ENCODE measurements at regions not wholly inside any gene's neighbourhood (a gene's known extent, or its start where the extent isn't known, plus 50 kb on each side); places are given as distances from the start of the nearest gene placed in this dataset.
"Not testable (repeated sequence)": the region's sequence is repeated elsewhere in the genome, so short reads cannot be mapped to it uniquely, and the experiment has no call there.

- Mint-ChIP-seq H3K36me3 (ENCODE audit: low read depth) (no peaks in the 10 kb centered on the region), H3K27ac (no peak overlapping the region), H3K4me1 (ENCODE audit: low read depth) (no peaks in the 10 kb centered on the region), H3K9me3 (no peaks in the 10 kb centered on the region), H3K4me3 (no peak overlapping the region), H3K27me3 (ENCODE audit: low read depth) (no peaks in the 10 kb centered on the region)
Measured at GRCh38 chr4:147194114-147194513, 248.4 kb upstream of the TTC29 start.

- H3K4me3 Mint-ChIP-seq = no peak overlapping the region
- H3K4me1 Mint-ChIP-seq (ENCODE audit: low read depth) = no peaks in the 10 kb centered on the region
- H3K27me3 Mint-ChIP-seq (ENCODE audit: low read depth) = no peaks in the 10 kb centered on the region
- H3K36me3 Mint-ChIP-seq (ENCODE audit: low read depth) = no peaks in the 10 kb centered on the region
- no peaks in the 10 kb centered on the region for H3K9me3 Mint-ChIP-seq
- no peak overlapping the region for H3K27ac Mint-ChIP-seq
Measured at GRCh38 chr4:147194604-147195003, 248.9 kb upstream of the TTC29 start.

GRCh38 chr4:147195386-147195785, 249.7 kb upstream of the TTC29 start:
- Mint-ChIP-seq H3K27ac (no peak overlapping the region), H3K9me3 (no peaks in the 10 kb centered on the region), H3K4me1 (ENCODE audit: low read depth) (no peaks in the 10 kb centered on the region), H3K27me3 (ENCODE audit: low read depth) (no peaks in the 10 kb centered on the region), H3K4me3 (no peak overlapping the region), H3K36me3 (ENCODE audit: low read depth) (no peaks in the 10 kb centered on the region)

- Mint-ChIP-seq H3K9me3 (no peaks in the 10 kb centered on the region), H3K4me1 (ENCODE audit: low read depth) (no peaks in the 10 kb centered on the region), H3K27me3 (ENCODE audit: low read depth) (no peaks in the 10 kb centered on the region), H3K4me3 (no peak overlapping the region), H3K27ac (no peak overlapping the region), H3K36me3 (ENCODE audit: low read depth) (no peaks in the 10 kb centered on the region)
Measured at GRCh38 chr4:147198411-147199051, 252.9 kb upstream of the TTC29 start.

GRCh38 chr4:147201016-147201415, 255.4 kb upstream of the TTC29 start:
- Mint-ChIP-seq H3K27me3 (ENCODE audit: low read depth) (no peaks in the 10 kb centered on the region), H3K36me3 (ENCODE audit: low read depth) (no peaks in the 10 kb centered on the region), H3K9me3 (no peaks in the 10 kb centered on the region), H3K4me1 (ENCODE audit: low read depth) (no peaks in the 10 kb centered on the region), H3K4me3 (no peak overlapping the region), H3K27ac (no peak overlapping the region)

GRCh38 chr4:147206807-147207206, 261.1 kb upstream of the TTC29 start:
- Mint-ChIP-seq H3K4me1 (ENCODE audit: low read depth) (no peaks in the 10 kb centered on the region), H3K36me3 (ENCODE audit: low read depth) (no peaks in the 10 kb centered on the region), H3K4me3 (no peak overlapping the region), H3K27ac (no peak overlapping the region), H3K27me3 (ENCODE audit: low read depth) (no peaks in the 10 kb centered on the region), H3K9me3 (no peaks in the 10 kb centered on the region)

- no peaks in the 10 kb centered on the region for H3K36me3 Mint-ChIP-seq (ENCODE audit: low read depth)
- no peaks in the 10 kb centered on the region for H3K27me3 Mint-ChIP-seq (ENCODE audit: low read depth)
- H3K4me3 Mint-ChIP-seq = no peak overlapping the region
- no peaks in the 10 kb centered on the region for H3K9me3 Mint-ChIP-seq
- H3K4me1 Mint-ChIP-seq (ENCODE audit: low read depth) = no peaks in the 10 kb centered on the region
- no peak overlapping the region for H3K27ac Mint-ChIP-seq
Measured at GRCh38 chr4:147207911-147208310, 262.2 kb upstream of the TTC29 start.

GRCh38 chr4:147217655-147218054, 263.2 kb upstream of the EDNRA start:
- Mint-ChIP-seq H3K4me1 (ENCODE audit: low read depth) (no peaks in the 10 kb centered on the region), H3K27ac (no peak overlapping the region), H3K27me3 (ENCODE audit: low read depth) (no peaks in the 10 kb centered on the region), H3K4me3 (no peak overlapping the region), H3K36me3 (ENCODE audit: low read depth) (no peaks in the 10 kb centered on the region), H3K9me3 (no peaks in the 10 kb centered on the region)

GRCh38 chr4:147219145-147219544, 261.8 kb upstream of the EDNRA start:
- Mint-ChIP-seq H3K27me3 (ENCODE audit: low read depth) (no peaks in the 10 kb centered on the region), H3K4me3 (no peak overlapping the region), H3K9me3 (no peaks in the 10 kb centered on the region), H3K4me1 (ENCODE audit: low read depth) (no peaks in the 10 kb centered on the region), H3K27ac (no peak overlapping the region), H3K36me3 (ENCODE audit: low read depth) (no peaks in the 10 kb centered on the region)

GRCh38 chr4:147220833-147221232, 260.1 kb upstream of the EDNRA start:
- no peaks in the 10 kb centered on the region for H3K9me3 Mint-ChIP-seq
- no peak overlapping the region for H3K27ac Mint-ChIP-seq
- no peak overlapping the region for H3K4me3 Mint-ChIP-seq
- no peaks in the 10 kb centered on the region for H3K36me3 Mint-ChIP-seq (ENCODE audit: low read depth)
- H3K27me3 Mint-ChIP-seq (ENCODE audit: low read depth) = no peaks in the 10 kb centered on the region
- no peaks in the 10 kb centered on the region for H3K4me1 Mint-ChIP-seq (ENCODE audit: low read depth)

- H3K4me3 Mint-ChIP-seq = no peak overlapping the region
- no peak overlapping the region for H3K27ac Mint-ChIP-seq
- no peaks in the 10 kb centered on the region for H3K36me3 Mint-ChIP-seq (ENCODE audit: low read depth)
- no peaks in the 10 kb centered on the region for H3K27me3 Mint-ChIP-seq (ENCODE audit: low read depth)
- no peaks in the 10 kb centered on the region for H3K4me1 Mint-ChIP-seq (ENCODE audit: low read depth)
- no peaks in the 10 kb centered on the region for H3K9me3 Mint-ChIP-seq
Measured at GRCh38 chr4:147222906-147223305, 258.0 kb upstream of the EDNRA start.

GRCh38 chr4:147223576-147223975, 257.3 kb upstream of the EDNRA start:
- H3K4me3 Mint-ChIP-seq = no peak overlapping the region
- no peaks in the 10 kb centered on the region for H3K27me3 Mint-ChIP-seq (ENCODE audit: low read depth)
- no peaks in the 10 kb centered on the region for H3K9me3 Mint-ChIP-seq
- H3K27ac Mint-ChIP-seq = no peak overlapping the region
- no peaks in the 10 kb centered on the region for H3K4me1 Mint-ChIP-seq (ENCODE audit: low read depth)
- no peaks in the 10 kb centered on the region for H3K36me3 Mint-ChIP-seq (ENCODE audit: low read depth)

- H3K27me3 Mint-ChIP-seq (ENCODE audit: low read depth) = no peaks in the 10 kb centered on the region
- no peaks in the 10 kb centered on the region for H3K36me3 Mint-ChIP-seq (ENCODE audit: low read depth)
- no peaks in the 10 kb centered on the region for H3K4me1 Mint-ChIP-seq (ENCODE audit: low read depth)
- no peak overlapping the region for H3K27ac Mint-ChIP-seq
- H3K9me3 Mint-ChIP-seq = no peaks in the 10 kb centered on the region
- no peak overlapping the region for H3K4me3 Mint-ChIP-seq
Measured at GRCh38 chr4:147236806-147237205, 244.1 kb upstream of the EDNRA start.

GRCh38 chr4:147244786-147245185, 236.1 kb upstream of the EDNRA start:
- H3K4me1 Mint-ChIP-seq (ENCODE audit: low read depth) = no peaks in the 10 kb centered on the region
- H3K9me3 Mint-ChIP-seq = no peaks in the 10 kb centered on the region
- H3K36me3 Mint-ChIP-seq (ENCODE audit: low read depth) = no peaks in the 10 kb centered on the region
- no peaks in the 10 kb centered on the region for H3K27me3 Mint-ChIP-seq (ENCODE audit: low read depth)
- H3K4me3 Mint-ChIP-seq = no peak overlapping the region
- H3K27ac Mint-ChIP-seq = no peak overlapping the region

- no peak overlapping the region for H3K4me3 Mint-ChIP-seq
- no peaks in the 10 kb centered on the region for H3K4me1 Mint-ChIP-seq (ENCODE audit: low read depth)
- no peak overlapping the region for H3K27ac Mint-ChIP-seq
- H3K9me3 Mint-ChIP-seq = no peaks in the 10 kb centered on the region
- H3K27me3 Mint-ChIP-seq (ENCODE audit: low read depth) = no peaks in the 10 kb centered on the region
- H3K36me3 Mint-ChIP-seq (ENCODE audit: low read depth) = no peaks in the 10 kb centered on the region
Measured at GRCh38 chr4:147246096-147246495, 234.8 kb upstream of the EDNRA start.

GRCh38 chr4:147246528-147246927, 234.4 kb upstream of the EDNRA start:
- H3K9me3 Mint-ChIP-seq; H3K36me3 Mint-ChIP-seq (ENCODE audit: low read depth); H3K4me3 Mint-ChIP-seq: not testable (repeated sequence)

More at GRCh38 chr4:147246528-147246927, 234.4 kb upstream of the EDNRA start:
- not testable (repeated sequence) for H3K27me3 Mint-ChIP-seq (ENCODE audit: low read depth); H3K4me1 Mint-ChIP-seq (ENCODE audit: low read depth); H3K27ac Mint-ChIP-seq

Measured in T-helper 1 cell treated with Interleukin-12 subunit alpha and Interleukin-12 subunit beta and Interleukin-4 antibody, amounts not matched to agents 30 μg/mL and 1 μg/mL, for 36 hours (primary cell).